ENCODE measurements at regions not wholly inside any gene's neighbourhood (a gene's known extent, or its start where the extent isn't known, plus 50 kb on each side); places are given as distances from the start of the nearest gene placed in this dataset.

DNA sequence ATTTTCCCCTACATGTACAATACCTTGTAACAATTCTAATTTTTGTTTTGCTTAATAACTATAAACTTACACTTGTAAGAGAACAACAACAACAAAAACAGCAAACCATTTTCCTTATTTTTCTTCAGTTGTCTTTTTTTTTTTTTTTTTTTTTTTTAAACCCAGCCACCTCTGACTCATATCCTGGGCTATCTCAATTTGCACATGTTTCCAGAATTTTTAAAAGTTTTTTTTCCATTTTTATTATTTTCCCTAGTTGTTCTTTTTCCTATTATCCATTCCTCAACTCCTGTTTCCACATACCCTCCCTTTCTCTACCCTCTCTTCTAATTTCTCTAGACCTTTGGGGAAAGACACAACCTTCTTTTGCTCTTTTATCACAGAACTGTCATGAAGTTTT, 112.5 kb downstream of the EFEMP1 start:
- ChIA-PET POLR2A (no interaction called here), CTCF (interaction anchor here (1.5 kb wide), 1 partner anchor 39 kb away, joined by 3 read pairs; no protein-coding TSS in a partner anchor), RAD21 (ENCODE audit: unreplicated experiment) (no interaction called here), SMC1A (ENCODE audit: uncharacterized antibody, unreplicated experiment) (no interaction called here)
- intact Hi-C loops (cut with micrococcal nuclease; ENCODE audit: unreplicated experiment) = no loop called here
- Histone ChIP-seq H3K36me3 (ENCODE audit: control insufficient read depth in 2 of 2, insufficient read depth in 2 of 2, low read length in 1 of 2) (no peaks in the 10 kb centered on the region), H3K79me2 (ENCODE audit: control insufficient read depth, insufficient read depth, low read length) (no peaks in the 10 kb centered on the region), H3K9me3 (replicated peaks; ENCODE audit: control insufficient read depth, insufficient read depth, low read length) (no peaks in the 10 kb centered on the region), H3K4me2 (ENCODE audit: control insufficient read depth, insufficient read depth) (no peak overlapping the region), H4K20me1 (ENCODE audit: control insufficient read depth, insufficient read depth) (no peaks in the 10 kb centered on the region), H3K9ac (ENCODE audit: control insufficient read depth, insufficient read depth, low read length) (no peak overlapping the region), H3K4me1 (ENCODE audit: control insufficient read depth, insufficient read depth, low read length) (no peaks in the 10 kb centered on the region), H2AFZ (ENCODE audit: control insufficient read depth, low read depth, low read length) (no peak overlapping the region), H3K27me3 (replicated peaks in 1 of 2; ENCODE audit: control insufficient read depth in 2 of 2, insufficient read depth in 2 of 2, low read length in 1 of 2) (no peaks in the 10 kb centered on the region; a peak in 1 of 4 replicates), H3K27ac (ENCODE audit: control insufficient read depth, insufficient read depth) (no peak overlapping the region), H3K4me3 (no peak overlapping the region)
- FAIRE-seq (no peak), DNase-seq (ENCODE audit: low read depth, low spot score) (no peak), ATAC-seq (no peak)
- in situ Hi-C loops (cut with MboI) = no loop called here
- no TSS peak for BruUV-seq (replicated peaks)
- TF ChIP-seq RAD51 (IDR thresholded peaks at IDR 0.05) = no peak
- TF ChIP-seq E2F4 (IDR thresholded peaks at IDR 0.05; ENCODE audit: low read depth, low read length) = no peak
- no peak for TF ChIP-seq BHLHE40 (IDR thresholded peaks at IDR 0.05; ENCODE audit: borderline replicate concordance in 1 of 2, low read depth in 2 of 2, low read length in 1 of 2)
- TF ChIP-seq, protein P1, sequence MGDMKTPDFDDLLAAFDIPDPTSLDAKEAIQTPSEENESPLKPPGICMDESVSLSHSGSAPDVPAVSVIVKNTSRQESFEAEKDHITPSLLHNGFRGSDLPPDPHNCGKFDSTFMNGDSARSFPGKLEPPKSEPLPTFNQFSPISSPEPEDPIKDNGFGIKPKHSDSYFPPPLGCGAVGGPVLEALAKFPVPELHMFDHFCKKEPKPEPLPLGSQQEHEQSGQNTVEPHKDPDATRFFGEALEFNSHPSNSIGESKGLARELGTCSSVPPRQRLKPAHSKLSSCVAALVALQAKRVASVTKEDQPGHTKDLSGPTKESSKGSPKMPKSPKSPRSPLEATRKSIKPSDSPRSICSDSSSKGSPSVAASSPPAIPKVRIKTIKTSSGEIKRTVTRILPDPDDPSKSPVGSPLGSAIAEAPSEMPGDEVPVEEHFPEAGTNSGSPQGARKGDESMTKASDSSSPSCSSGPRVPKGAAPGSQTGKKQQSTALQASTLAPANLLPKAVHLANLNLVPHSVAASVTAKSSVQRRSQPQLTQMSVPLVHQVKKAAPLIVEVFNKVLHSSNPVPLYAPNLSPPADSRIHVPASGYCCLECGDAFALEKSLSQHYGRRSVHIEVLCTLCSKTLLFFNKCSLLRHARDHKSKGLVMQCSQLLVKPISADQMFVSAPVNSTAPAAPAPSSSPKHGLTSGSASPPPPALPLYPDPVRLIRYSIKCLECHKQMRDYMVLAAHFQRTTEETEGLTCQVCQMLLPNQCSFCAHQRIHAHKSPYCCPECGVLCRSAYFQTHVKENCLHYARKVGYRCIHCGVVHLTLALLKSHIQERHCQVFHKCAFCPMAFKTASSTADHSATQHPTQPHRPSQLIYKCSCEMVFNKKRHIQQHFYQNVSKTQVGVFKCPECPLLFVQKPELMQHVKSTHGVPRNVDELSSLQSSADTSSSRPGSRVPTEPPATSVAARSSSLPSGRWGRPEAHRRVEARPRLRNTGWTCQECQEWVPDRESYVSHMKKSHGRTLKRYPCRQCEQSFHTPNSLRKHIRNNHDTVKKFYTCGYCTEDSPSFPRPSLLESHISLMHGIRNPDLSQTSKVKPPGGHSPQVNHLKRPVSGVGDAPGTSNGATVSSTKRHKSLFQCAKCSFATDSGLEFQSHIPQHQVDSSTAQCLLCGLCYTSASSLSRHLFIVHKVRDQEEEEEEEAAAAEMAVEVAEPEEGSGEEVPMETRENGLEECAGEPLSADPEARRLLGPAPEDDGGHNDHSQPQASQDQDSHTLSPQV (IDR thresholded peaks at IDR 0.05) = no peak
- no peak for TF ChIP-seq SMAD5 (IDR thresholded peaks at IDR 0.05; ENCODE audit: low read depth)
- TF ChIP-seq ATF3 (IDR thresholded peaks at IDR 0.05; ENCODE audit: borderline replicate concordance, extremely low read depth, low read depth, low read length) = no peak
